ENCODE measurements at regions not wholly inside any gene's neighbourhood (a gene's known extent, or its start where the extent isn't known, plus 50 kb on each side); places are given as distances from the start of the nearest gene placed in this dataset.

GRCh38 chr6:132972971-132973370, 158.6 kb downstream of the RPS12 start:
- no peak for TF ChIP-seq POLR2A (IDR thresholded peaks at IDR 0.05; ENCODE audit: low read depth, low read length)
- TF ChIP-seq, protein P1, sequence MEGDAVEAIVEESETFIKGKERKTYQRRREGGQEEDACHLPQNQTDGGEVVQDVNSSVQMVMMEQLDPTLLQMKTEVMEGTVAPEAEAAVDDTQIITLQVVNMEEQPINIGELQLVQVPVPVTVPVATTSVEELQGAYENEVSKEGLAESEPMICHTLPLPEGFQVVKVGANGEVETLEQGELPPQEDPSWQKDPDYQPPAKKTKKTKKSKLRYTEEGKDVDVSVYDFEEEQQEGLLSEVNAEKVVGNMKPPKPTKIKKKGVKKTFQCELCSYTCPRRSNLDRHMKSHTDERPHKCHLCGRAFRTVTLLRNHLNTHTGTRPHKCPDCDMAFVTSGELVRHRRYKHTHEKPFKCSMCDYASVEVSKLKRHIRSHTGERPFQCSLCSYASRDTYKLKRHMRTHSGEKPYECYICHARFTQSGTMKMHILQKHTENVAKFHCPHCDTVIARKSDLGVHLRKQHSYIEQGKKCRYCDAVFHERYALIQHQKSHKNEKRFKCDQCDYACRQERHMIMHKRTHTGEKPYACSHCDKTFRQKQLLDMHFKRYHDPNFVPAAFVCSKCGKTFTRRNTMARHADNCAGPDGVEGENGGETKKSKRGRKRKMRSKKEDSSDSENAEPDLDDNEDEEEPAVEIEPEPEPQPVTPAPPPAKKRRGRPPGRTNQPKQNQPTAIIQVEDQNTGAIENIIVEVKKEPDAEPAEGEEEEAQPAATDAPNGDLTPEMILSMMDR (conservative IDR thresholded peaks at IDR 0.05; ENCODE audit: low read depth, low read length): no peak
- TF ChIP-seq CEBPB (IDR thresholded peaks at IDR 0.05; ENCODE audit: low read depth, low read length): no peak
- TF ChIP-seq RAD21 (IDR thresholded peaks at IDR 0.05; ENCODE audit: low read length): no peak
- no peak for TF ChIP-seq MAZ (IDR thresholded peaks at IDR 0.05; ENCODE audit: borderline replicate concordance, low read depth, low read length)
- no peak for TF ChIP-seq MXI1 (IDR thresholded peaks at IDR 0.05; ENCODE audit: borderline replicate concordance, low read depth, low read length)
- no peak for TF ChIP-seq BHLHE40 (IDR thresholded peaks at IDR 0.05; ENCODE audit: low read depth, low read length)
- TF ChIP-seq SMC3 (IDR thresholded peaks at IDR 0.05; ENCODE audit: low read depth, low read length): no peak
- TF ChIP-seq NFE2L2 (IDR thresholded peaks at IDR 0.05; ENCODE audit: low read depth, low read length): no peak
- TF ChIP-seq, protein P2, sequence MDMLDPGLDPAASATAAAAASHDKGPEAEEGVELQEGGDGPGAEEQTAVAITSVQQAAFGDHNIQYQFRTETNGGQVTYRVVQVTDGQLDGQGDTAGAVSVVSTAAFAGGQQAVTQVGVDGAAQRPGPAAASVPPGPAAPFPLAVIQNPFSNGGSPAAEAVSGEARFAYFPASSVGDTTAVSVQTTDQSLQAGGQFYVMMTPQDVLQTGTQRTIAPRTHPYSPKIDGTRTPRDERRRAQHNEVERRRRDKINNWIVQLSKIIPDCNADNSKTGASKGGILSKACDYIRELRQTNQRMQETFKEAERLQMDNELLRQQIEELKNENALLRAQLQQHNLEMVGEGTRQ (IDR thresholded peaks at IDR 0.05; ENCODE audit: low read depth, low read length): no peak
- no peak for TF ChIP-seq MAFK (IDR thresholded peaks at IDR 0.05; ENCODE audit: low read depth, low read length)
- TF ChIP-seq, protein P3, sequence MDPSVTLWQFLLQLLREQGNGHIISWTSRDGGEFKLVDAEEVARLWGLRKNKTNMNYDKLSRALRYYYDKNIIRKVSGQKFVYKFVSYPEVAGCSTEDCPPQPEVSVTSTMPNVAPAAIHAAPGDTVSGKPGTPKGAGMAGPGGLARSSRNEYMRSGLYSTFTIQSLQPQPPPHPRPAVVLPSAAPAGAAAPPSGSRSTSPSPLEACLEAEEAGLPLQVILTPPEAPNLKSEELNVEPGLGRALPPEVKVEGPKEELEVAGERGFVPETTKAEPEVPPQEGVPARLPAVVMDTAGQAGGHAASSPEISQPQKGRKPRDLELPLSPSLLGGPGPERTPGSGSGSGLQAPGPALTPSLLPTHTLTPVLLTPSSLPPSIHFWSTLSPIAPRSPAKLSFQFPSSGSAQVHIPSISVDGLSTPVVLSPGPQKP (IDR thresholded peaks at IDR 0.05; ENCODE audit: borderline replicate concordance, low read depth, low read length): no peak
- no peak for TF ChIP-seq CHD1 (IDR thresholded peaks at IDR 0.05; ENCODE audit: low read depth, low read length)
- no peak for TF ChIP-seq RFX5 (IDR thresholded peaks at IDR 0.05; ENCODE audit: low read depth, low read length)

All from IMR-90 (cell line).